DMS153 (cell line): ENCODE measurements at regions not wholly inside any gene's neighbourhood (a gene's known extent, or its start where the extent isn't known, plus 50 kb on each side); places are given as distances from the start of the nearest gene placed in this dataset.
"Not testable (repeated sequence)": the region's sequence is repeated elsewhere in the genome, so short reads cannot be mapped to it uniquely, and the experiment has no call there.

ENCODE experiments used
- DNase-seq: peaks from one replicate; lab custom pipeline; 2025; lab: John Stamatoyannopoulos, UW

- peak; percentile 39 for DNase-seq
These were observed 167.7 kb downstream of the TOMM20 start for GRCh38 chr1:234960722-234961455.

- no peak for DNase-seq
These were observed 169.7 kb downstream of the TOMM20 start for GRCh38 chr1:234958706-234959657.

DNA sequence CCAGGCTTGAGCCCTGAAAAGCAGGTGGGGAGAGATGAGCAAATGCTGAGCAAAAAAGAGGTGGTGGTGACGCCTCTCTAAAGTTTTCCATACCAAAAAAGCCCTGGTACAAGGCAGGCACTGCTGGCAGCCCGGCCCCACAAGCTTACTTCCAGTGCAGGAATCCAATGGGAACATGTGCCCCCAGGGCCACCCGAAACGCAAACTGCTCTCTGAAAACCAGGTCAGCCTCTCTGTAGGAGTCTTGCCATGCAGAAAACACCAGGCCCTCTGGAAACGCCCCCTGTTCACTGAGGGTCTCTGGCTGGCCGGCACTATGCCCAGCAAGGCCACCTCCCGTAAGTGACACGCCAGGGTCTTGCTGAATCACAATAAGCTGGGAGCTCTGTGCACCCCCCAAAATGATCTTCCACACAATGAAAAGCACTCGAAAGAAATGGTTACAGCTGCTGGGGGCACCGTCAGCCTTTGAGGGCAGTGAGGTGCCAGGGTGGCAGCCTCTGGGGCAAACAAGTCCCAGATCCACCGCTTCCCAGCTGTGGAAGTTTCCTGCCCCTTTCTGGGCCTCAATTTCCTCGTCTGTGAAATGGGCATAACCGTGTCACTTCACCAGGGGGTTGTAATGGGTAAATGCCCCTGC is 170.5 kb downstream of the TOMM20 start:
- no peak for DNase-seq

- DNase-seq: no peak
These were observed 171.1 kb downstream of the TOMM20 start for GRCh38 chr1:234957330-234958065.

DNA sequence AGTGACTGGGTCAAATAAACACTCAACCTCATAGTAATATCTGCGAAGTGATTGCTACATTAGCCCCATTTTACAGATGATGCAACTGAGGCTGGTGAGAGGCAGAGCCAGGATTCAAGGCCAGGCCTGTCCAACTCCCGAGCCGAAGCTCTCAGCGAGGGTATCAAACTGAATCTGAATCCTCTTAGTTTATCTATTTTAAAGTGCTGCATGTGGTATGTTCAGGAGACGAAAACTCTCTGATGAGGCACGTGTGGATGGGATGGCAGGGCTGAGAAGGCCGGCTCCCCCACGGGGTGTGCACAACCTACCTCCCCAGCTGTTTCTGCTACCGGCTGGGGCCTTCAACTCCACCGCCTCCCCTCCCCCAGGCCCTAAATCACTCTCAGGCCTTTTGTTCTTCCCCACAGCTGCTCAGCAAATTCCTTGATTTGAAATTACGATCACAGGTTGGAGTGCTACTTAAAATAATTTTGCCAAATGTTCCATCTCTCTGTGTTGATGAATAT is 171.8 kb downstream of the TOMM20 start:
- DNase-seq: no peak

DNA sequence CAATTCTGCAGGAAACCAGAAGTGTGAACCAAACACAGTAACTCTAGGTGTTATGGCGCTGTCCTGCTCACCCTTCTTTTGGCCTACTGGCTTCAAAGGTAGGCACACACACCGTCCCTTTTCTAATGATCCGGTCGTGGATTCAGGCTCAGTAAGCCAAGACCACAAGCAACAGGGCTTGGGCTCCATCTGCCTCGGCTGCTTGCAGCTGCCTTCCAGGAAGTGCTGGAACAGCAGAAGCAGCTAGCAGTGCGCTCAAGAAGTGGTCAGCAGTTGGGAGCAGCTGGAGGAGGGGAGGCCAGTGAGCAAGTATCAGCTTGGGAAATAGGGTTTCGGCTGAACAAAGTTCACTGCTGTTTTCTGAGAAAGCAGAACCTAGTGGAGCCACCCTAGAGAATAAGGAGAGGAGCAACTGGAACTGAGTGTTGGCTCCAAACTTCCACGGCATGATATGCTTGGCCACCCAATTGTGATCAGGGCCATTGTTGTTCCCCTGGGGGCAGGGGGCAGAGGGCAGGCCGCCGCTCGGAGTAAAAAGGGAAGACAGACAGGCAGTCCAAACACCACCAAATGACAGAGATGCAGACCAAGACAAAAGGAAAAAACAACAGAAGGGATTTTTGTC is 173.4 kb downstream of the TOMM20 start:
- no peak for DNase-seq

DNA sequence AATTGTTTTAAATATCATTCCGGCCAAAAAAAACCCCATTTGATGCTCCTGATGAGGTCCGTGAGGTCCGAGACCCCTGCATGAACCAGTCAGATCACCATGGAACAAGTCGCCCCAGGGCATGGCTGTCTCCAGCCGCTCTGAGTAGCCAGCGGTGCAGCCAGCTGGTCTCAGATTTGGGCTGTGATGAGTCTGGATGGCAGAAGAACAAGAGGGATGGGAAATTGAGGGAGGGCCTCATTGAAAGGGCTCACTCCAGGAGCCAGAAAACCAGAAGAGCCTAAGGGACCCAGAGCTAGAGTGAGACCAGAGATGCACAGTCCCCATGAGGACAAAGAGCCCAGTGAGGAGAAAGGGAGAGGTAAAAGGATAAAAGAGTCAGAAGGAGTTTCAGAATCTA is 174.0 kb downstream of the TOMM20 start:
- no peak for DNase-seq

DNA sequence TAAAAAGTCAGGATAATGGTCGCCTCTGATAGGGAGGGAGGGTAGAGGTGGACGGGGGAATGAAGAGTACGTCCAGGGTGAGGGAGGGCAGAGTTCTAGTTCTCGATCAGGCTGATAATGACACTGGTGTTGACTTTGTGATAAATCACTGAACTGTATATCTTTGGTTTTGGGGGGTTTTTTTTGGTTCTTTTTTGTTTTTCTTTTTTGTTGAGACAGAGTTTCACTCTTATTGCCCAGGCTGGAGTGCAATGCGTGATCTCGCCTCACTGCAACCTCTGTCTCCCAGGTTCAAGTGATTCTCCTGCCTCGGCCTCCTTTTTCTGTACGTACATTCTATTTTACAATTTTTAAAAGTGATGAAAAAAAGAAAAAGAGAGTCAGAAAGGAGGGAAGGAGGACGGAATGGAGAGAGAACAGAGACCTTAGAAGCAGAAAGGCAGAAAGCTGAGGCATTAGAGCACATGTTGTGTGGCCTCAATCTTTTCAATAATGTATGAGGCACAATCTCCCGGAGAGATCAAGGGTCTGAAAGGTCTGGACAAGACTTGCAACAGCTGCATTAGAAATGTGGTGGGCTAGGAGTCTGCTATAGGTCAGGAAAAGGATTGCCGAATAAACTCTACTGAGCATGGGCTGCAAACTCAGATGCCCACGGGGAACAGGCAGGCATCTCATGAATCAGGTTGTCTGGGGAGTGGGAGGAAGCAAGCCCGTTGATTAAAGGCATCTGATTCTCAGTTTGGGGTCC is 174.8 kb downstream of the TOMM20 start:
- DNase-seq: no peak

DNA sequence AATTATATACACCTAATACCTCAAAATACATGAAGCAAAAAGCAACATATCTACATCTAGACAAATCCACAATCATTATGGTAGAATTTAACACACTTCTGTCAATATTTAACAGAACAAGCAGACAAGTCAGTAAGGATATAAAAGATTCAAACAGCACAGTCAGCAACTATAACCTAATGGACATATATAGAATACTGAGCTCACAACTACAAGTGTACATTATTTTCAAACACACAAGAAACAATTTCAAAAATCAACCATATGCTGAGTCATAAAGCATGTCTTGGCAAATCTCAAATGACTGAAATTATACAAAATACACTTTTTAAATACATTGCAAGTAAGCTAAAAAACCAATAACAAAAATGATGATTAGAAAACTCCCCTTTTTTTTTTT is 178.0 kb downstream of the TOMM20 start:
- no peak for DNase-seq

DNA sequence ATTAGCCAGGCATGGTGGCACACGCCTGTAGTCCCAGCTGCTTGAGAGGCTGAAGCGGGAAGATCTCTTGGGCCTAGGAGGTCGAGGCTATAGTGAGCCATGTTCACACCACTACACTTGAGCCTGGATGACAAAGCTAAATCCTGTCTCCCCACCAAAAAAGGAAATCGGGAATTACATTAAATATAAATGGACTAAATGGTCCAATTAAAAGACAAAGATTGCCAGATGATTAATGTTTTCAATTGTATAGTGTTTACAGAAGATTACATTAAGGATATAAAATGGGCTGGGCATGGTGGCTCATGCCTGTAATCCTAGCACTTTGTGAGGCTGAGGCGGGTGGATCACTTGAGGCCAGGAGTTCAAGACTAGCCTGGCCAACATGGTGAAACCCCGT is 179.1 kb downstream of the TOMM20 start:
- DNase-seq: not testable (repeated sequence)

GRCh38 chr1:234944439-234945344 is 183.9 kb downstream of the TOMM20 start:
- DNase-seq: no peak

DNA sequence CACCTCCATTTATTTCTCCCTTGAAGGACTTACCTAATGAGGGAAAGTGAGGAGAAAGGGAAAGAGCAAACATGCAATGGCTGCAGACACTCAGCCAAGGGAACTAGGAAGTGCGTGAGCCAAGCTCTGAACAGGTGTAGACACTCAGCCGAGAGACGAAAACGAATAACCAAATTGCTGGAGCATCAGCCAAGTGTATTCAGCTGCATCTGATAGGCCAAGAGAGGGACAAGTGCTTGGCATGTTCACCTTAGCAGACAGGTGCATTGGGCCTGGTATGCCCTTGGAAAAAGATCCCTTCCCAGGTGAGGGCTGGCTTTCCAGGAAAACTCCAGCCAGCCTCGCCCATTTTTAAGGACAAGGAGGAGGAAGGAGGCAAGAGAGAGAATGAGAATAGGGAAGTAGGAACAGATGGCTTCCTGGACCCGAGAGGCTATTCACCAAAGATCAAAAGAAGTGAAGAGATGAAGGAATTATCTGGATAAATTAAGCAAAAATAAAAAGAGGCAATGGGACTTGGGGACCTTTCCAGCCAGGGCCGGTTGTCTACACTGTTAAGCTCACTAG is 184.7 kb downstream of the TOMM20 start:
- DNase-seq: no peak

- no peak for DNase-seq
These were observed 185.6 kb downstream of the TOMM20 start for GRCh38 chr1:234942879-234943506.

GRCh38 chr1:234942012-234942332 is 186.7 kb downstream of the TOMM20 start:
- no peak for DNase-seq

- no peak for DNase-seq
These were observed 187.2 kb downstream of the TOMM20 start for GRCh38 chr1:234941321-234942011.

DNA sequence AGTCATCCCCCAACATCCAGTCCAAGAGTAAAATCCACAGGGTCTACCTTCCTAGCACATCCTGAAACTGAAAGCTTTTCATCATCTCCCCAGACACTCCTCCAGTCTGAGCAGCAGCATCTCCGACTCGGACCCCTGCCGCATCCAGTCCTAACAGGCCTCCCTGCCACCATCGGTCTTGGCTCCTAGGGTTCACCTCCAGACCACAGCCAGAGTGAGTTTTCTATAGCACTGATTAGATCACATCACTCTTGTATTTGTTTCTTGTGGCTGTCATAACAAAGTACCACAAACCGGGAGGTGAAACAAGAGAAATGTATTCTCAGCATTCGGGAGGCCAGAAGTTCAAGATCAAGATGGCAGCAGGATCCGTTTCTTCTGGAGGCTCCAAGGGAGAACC is 187.8 kb downstream of the TOMM20 start:
- DNase-seq: no peak

- no peak for DNase-seq
These were observed 189.7 kb downstream of the TOMM20 start for GRCh38 chr1:234938924-234939323.

- DNase-seq: no peak
These were observed 190.5 kb downstream of the TOMM20 start for GRCh38 chr1:234938135-234938534.
